ENCODE measurements at regions not wholly inside any gene's neighbourhood (a gene's known extent, or its start where the extent isn't known, plus 50 kb on each side); places are given as distances from the start of the nearest gene placed in this dataset.

- Histone ChIP-seq H3K9me3 (ENCODE audit: control insufficient read depth, low read depth, low read length) (no peaks in the 10 kb centered on the region), H3K9ac (ENCODE audit: control insufficient read depth, extremely low read depth, insufficient read depth, low read length) (no peak overlapping the region), H3K27ac (ENCODE audit: control insufficient read depth, insufficient read depth, low read length) (no peak overlapping the region), H2AFZ (ENCODE audit: control insufficient read depth, low read length) (no peak overlapping the region), H4K20me1 (ENCODE audit: control insufficient read depth, extremely low read depth, insufficient read depth, low read length) (no peaks in the 10 kb centered on the region), H3K79me2 (ENCODE audit: control insufficient read depth, insufficient read depth, low read length) (no peaks in the 10 kb centered on the region), H3K36me3 (ENCODE audit: control insufficient read depth in 2 of 2, extremely low read depth in 1 of 2, insufficient read depth in 2 of 2, low read length in 2 of 2) (no peaks in the 10 kb centered on the region), H3K4me3 (ENCODE audit: control insufficient read depth in 2 of 3, extremely low read depth in 1 of 3, insufficient read depth in 2 of 3, low read depth in 1 of 3, low read length in 3 of 3) (no peak overlapping the region), H3K9me1 (ENCODE audit: control insufficient read depth, extremely low read depth, insufficient read depth, low read length) (no peaks in the 10 kb centered on the region), H3K4me2 (ENCODE audit: control insufficient read depth, extremely low read depth, insufficient read depth, low read depth, low read length) (no peak overlapping the region), H3K4me1 (ENCODE audit: control insufficient read depth, extremely low read depth, insufficient read depth, low read length) (no peaks in the 10 kb centered on the region), H3K27me3 (ENCODE audit: control insufficient read depth, extremely low read depth, insufficient read depth, low read length) (no peaks in the 10 kb centered on the region)
- DNase-seq (ENCODE audit: low read depth, low spot score), result no peak
- dilution Hi-C loops (cut with MboI; ENCODE audit: extremely low pct_ligation_motif_present, low sequenced_read_pairs), result no loop called here
- no peak for FAIRE-seq
- TF ChIP-seq EZH2 (IDR thresholded peaks at IDR 0.05; ENCODE audit: low read length) (no peak), CTCF (optimal IDR thresholded peaks at IDR 0.05 in 1 of 3, IDR thresholded peaks at IDR 0.05 in 1 of 3, conservative IDR thresholded peaks at IDR 0.05 in 1 of 3; ENCODE audit: extremely low read depth in 1 of 3, insufficient read depth in 2 of 3, low read length in 3 of 3) (no peak)
These were observed 111.0 kb upstream of the PTPN3 start for GRCh38 chr9:109609060-109609459.

- no peak overlapping the region for H2AFZ ChIP-seq (ENCODE audit: control insufficient read depth, low read length)
- H4K20me1 ChIP-seq (ENCODE audit: control insufficient read depth, extremely low read depth, insufficient read depth, low read length), result no peaks in the 10 kb centered on the region
- DNase-seq (ENCODE audit: low read depth, low spot score), result no peak
- dilution Hi-C loops (cut with MboI; ENCODE audit: extremely low pct_ligation_motif_present, low sequenced_read_pairs), result no loop called here
- H3K9me3 ChIP-seq (ENCODE audit: control insufficient read depth, low read depth, low read length), result no peaks in the 10 kb centered on the region
- no peaks in the 10 kb centered on the region for H3K36me3 ChIP-seq (ENCODE audit: control insufficient read depth in 2 of 2, extremely low read depth in 1 of 2, insufficient read depth in 2 of 2, low read length in 2 of 2)
- FAIRE-seq, result no peak
- TF ChIP-seq EZH2 (IDR thresholded peaks at IDR 0.05; ENCODE audit: low read length), result no peak
- TF ChIP-seq CTCF (optimal IDR thresholded peaks at IDR 0.05 in 1 of 3, IDR thresholded peaks at IDR 0.05 in 1 of 3, conservative IDR thresholded peaks at IDR 0.05 in 1 of 3; ENCODE audit: extremely low read depth in 1 of 3, insufficient read depth in 2 of 3, low read length in 3 of 3), result no peak
- no peaks in the 10 kb centered on the region for H3K4me1 ChIP-seq (ENCODE audit: control insufficient read depth, extremely low read depth, insufficient read depth, low read length)
- H3K4me3 ChIP-seq (ENCODE audit: control insufficient read depth in 2 of 3, extremely low read depth in 1 of 3, insufficient read depth in 2 of 3, low read depth in 1 of 3, low read length in 3 of 3), result no peak overlapping the region
- no peak overlapping the region for H3K9ac ChIP-seq (ENCODE audit: control insufficient read depth, extremely low read depth, insufficient read depth, low read length)
- H3K27me3 ChIP-seq (ENCODE audit: control insufficient read depth, extremely low read depth, insufficient read depth, low read length), result peaks cover 9% of the 10 kb centered on the region
- no peak overlapping the region for H3K4me2 ChIP-seq (ENCODE audit: control insufficient read depth, extremely low read depth, insufficient read depth, low read depth, low read length)
- no peaks in the 10 kb centered on the region for H3K79me2 ChIP-seq (ENCODE audit: control insufficient read depth, insufficient read depth, low read length)
- no peaks in the 10 kb centered on the region for H3K9me1 ChIP-seq (ENCODE audit: control insufficient read depth, extremely low read depth, insufficient read depth, low read length)
- no peak overlapping the region for H3K27ac ChIP-seq (ENCODE audit: control insufficient read depth, insufficient read depth, low read length)
These were observed 118.5 kb upstream of the PTPN3 start for GRCh38 chr9:109616571-109617120.
